GM21528 (cell line): ENCODE measurements at regions not wholly inside any gene's neighbourhood (a gene's known extent, or its start where the extent isn't known, plus 50 kb on each side); places are given as distances from the start of the nearest gene placed in this dataset.
"Not testable (repeated sequence)": the region's sequence is repeated elsewhere in the genome, so short reads cannot be mapped to it uniquely, and the experiment has no call there.

ENCODE experiments used
- ATAC-seq: cut with Tn5 transposase; IDR thresholded peaks from one replicate; pipeline ENCODE4 v1.9.1; 2021; ENCODE audit warnings: mild to moderate bottlenecking, moderate library complexity; ENCODE audit not compliant: unreplicated experiment, low FRiP score

GRCh38 chr5:17364987-17365810 lies 132.8 kb upstream of the TAF11L2 start:
- no peak for ATAC-seq

DNA sequence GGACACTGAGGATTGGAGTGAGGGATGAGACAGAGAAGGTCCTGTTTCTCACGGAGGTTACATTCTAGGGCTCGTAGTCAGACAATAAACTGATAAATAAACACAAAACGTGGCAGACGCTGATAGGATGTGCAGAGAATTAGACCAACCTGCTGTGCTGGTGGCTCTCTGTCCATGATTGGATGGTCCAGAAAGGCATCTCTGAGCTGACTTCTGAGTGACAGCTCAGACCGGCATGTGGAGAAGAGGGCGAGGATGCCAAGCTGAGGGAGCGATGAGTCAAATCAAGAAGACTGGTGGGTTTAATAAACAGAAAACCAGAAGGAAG lies 132.3 kb upstream of the TAF11L2 start:
- ATAC-seq, result no peak

DNA sequence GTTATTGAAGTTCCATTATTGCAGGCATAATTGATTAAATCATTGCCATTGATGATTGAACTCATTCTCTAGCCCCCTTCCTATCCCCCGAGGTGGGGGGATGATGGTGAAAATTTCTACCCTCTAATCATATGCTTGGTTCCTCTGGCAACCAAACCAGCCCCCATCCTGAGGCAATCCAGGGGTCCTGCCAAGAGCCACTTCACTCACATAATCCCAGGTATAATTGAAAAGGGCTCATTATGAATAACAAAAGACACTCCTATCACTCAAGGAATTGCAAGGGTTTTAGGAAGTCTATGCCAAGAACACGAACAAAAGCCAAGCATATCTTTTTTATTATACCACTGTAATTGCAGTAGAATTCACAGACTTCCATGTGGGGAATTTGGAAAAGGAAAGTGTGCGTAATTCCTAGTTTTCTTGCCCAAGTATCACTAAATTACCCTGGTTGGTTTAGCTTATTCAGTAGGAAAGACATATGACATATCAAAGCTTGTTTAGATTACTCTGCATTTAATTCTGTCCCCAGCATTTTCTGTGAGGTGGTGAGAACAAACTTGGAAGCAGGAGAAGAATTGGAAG lies 130.7 kb upstream of the TAF11L2 start:
- no peak for ATAC-seq

DNA sequence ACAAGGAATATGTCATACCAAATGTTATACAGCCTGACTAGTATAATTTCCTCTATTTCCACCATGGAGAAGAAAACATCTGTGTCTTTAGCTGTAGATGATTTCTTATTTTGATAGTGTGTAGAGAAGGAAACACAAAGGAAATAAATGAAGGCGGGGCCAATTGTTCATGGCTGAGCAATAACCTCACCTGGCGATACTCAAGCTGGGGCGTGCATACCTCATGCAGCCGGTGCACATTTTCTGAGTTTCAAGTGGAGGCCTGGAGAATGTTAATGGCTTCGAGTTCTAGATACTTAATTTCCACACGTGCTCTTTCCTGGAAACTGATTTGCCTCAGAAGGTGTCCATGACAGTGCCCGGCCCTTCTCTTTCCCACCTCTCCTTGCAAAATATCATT lies 127.4 kb upstream of the TAF11L2 start:
- no peak for ATAC-seq

GRCh38 chr5:17373406-17373805 lies 124.6 kb upstream of the TAF11L2 start:
- no peak for ATAC-seq

- no peak for ATAC-seq
Measured at GRCh38 chr5:17373814-17374556, 124.0 kb upstream of the TAF11L2 start.

DNA sequence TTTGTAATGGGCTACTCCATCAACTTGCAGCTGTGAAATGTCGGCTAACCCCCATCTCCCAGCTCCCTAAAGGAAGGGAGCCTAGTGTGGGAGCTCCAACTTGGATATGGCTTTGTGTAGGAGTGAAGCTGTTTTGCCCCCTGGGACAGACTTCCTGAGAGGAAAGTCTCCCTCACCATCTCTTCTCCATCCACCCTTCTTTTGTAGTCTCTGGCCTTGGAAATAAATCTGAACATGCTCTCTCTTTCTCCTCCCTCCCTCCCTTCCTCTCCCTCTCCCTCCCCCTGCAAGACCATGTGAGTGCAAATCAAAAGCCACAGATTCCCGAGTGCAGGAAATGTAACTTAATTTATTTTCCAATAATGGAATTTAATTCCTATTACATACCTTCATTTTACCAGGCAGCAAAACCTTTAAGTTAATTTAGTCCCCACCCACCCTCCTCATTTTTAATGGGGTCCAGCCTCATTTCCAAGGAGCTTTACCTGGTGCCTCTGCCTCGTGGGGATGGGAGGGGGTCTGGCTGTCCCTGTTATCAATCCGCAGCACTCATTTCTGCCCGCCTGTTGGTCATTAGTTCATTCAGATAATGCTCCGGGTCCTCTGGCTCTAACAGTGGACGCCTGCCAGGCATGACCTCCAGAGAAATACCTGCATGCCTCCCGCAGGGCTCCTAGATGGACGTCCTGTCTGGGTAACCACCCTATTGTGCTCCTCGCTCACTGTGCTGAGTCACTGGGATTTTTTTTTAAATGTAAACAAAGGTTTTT lies 122.9 kb upstream of the TAF11L2 start:
- ATAC-seq, result no peak

- ATAC-seq, result not testable (repeated sequence)
Measured at GRCh38 chr5:17375886-17376285, 122.1 kb upstream of the TAF11L2 start.

- no peak for ATAC-seq
Measured at GRCh38 chr5:17378346-17378997, 119.6 kb upstream of the TAF11L2 start.

DNA sequence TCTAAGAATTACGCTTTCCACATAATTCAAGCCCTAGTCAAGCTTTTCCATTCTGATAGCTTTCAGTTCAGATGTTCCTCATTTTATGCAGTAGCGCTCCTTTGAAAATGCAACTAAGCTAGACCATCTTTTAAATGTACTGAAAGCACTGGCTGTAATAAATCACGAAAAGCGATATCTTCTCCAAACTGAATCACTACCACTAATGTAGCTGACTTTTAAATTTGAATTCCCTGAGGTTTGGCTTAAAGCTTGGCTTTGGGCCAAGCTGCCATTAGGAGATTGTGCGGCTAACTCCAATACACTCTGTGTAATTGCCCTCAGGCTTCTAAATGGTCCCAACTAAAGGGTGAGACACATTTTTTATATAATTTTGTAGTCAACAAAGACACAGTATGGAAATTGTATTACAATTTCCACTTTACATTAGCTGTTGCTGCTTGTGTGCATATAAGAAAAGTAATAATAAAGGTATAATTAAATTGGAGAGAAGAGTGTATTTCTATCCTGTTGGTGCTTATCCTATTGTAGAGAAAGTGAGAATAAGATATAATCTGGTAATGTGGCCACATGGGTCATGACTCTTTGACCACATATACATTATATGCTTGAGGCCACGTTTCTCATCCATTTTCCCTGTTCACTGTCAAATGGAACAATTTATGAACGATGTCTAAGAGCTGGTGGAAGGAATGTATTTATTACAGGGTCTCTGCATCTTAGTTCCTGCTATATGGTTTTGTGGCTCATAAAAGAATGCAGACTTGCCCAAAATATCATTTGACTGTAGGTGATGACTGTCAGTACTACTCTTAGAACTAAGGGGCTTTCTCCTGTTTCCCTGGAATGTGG lies 118.7 kb upstream of the TAF11L2 start:
- ATAC-seq, result no peak

- ATAC-seq, result no peak
Measured at GRCh38 chr5:17381932-17382331, 116.1 kb upstream of the TAF11L2 start.

DNA sequence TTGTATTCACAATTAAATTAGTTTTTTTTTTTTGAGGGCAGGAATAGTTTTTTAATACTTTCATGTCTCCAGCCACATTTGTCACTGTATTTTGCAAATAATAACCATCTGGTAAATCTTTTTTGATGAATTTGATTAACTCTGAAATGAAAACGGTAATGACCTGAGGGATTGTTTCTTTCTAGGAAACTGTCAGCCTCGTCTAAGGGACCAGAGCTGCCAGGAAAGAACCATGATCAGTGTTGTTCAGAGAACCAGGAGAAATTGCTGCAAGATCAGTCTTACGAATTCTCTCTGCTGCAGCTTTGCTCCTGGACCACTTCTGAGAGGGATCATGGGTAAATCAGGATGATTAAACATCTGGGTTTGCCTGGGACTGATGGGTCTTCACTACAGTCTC lies 114.5 kb upstream of the TAF11L2 start:
- ATAC-seq, result no peak

DNA sequence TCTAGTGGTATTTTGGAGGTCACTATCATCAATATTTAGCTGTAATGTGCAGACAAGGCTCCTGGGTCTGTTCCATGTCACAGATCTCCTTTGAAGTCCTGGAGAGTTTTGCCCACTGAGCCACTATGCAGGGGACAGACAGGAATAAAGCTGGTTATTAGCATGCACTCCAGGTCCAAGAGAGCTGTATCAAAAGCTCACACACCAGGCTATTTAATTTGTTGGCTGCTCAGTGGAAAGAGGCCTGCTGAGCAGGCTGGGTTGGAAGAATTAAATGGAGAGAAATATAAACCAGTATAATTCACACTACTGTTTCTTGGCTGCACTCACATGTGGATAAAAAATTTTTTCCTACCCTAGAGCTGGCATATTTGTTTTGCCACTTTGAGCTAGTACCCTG lies 113.8 kb upstream of the TAF11L2 start:
- ATAC-seq, result no peak

- no peak for ATAC-seq
Measured at GRCh38 chr5:17388717-17389116, 109.3 kb upstream of the TAF11L2 start.

- no peak for ATAC-seq
Measured at GRCh38 chr5:17394086-17394485, 103.9 kb upstream of the TAF11L2 start.

DNA sequence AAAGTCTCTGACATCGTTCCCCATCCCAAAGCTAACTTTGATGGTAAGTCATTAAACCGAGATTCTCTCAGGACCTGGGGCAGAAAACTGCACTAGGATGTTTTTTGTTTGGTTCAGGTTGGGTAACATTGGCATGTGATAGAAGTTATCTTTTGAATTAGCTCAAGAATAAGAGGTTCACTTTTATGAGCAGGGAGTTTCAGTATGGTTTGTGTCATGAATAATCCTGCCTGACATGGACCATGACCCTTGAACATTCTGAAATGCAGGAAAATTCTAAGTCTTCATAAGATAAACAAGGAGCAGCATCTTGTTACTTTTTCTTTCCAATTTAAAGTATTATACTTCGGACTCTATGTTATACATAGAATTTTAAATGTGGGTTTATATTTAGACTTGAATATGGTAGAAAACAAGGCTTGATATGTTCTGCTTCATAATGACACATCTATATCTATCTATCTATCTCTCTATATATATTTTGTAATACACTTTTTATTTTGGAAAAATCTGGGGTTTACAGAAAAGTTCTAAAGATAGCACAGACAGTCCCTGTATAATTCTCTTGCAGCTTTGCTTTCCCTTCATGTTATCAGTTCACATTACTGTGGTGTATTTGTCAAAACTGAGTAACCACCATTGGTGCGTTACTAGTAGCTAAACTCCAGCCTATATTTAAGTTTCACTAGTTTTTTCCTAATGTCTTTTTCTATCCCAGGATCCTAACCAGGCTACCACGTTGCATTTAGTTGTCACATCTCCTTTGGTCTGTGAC lies 102.7 kb upstream of the TAF11L2 start:
- no peak for ATAC-seq

DNA sequence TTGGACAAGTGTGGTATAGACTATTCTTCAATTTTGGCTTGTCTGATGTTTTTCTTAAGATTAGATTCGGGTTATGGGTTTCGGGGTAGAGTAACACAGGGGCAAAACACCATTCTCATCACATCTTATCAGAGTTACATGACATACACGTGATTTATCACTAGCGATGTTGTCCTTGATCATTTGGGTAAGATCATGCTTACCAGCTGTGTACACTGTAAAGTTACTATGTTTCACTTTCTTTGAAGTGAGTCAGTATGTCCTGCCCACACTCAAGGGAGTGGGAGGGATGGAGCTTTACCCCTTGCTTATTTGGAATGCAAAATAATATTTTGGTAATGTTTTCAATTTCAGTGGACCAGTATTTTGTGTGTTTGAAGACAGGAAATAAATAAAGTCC lies 101.8 kb upstream of the TAF11L2 start:
- ATAC-seq, result no peak

- ATAC-seq, result no peak
Measured at GRCh38 chr5:17398431-17398830, 99.6 kb upstream of the TAF11L2 start.
